GM23338 (cell line): ENCODE measurements at regions not wholly inside any gene's neighbourhood (a gene's known extent, or its start where the extent isn't known, plus 50 kb on each side); places are given as distances from the start of the nearest gene placed in this dataset.

Source experiments
- ATAC-seq: fragments of 200-7000 bp; cut with Tn5 transposase; 3 replicates; pipeline ENCODE4 v1.9.1; 2020
- DNase-seq: peaks from one replicate; pipeline ENCODE4 v3.0.0-alpha.2; 2015; ENCODE audit warnings: low spot score
- H2AFZ ChIP-seq: fragments of 200-600 bp; sonication (generic); 2 replicates; pipeline ENCODE4 v1.8.0; 2016; ENCODE audit warnings: antibody characterized with exemption, mild to moderate bottlenecking, moderate library complexity
- H3F3A ChIP-seq: fragments of 200-600 bp; sonication (generic); replicated peaks from 2 replicates; pipeline ENCODE4 v1.8.0; 2017; ENCODE audit warnings: antibody characterized with exemption, mixed run types, low read depth
- H3K27ac ChIP-seq: fragments of 200-600 bp; sonication (generic); 2 replicates; pipeline ENCODE4 v1.6.1; 2016; ENCODE audit warnings: low read depth
- H3K27me3 ChIP-seq: fragments of 200-600 bp; sonication (generic); 2 replicates; pipeline ENCODE4 v1.8.0; 2016; ENCODE audit warnings: mild to moderate bottlenecking, mixed run types, moderate library complexity; ENCODE audit not compliant: insufficient read depth
- H3K36me3 ChIP-seq: fragments of 200-600 bp; sonication (generic); 2 replicates; pipeline ENCODE4 v1.8.0; 2016; ENCODE audit warnings: mild to moderate bottlenecking; ENCODE audit not compliant: insufficient read depth
- H3K4me1 ChIP-seq: fragments of 200-600 bp; sonication (generic); 2 replicates; pipeline ENCODE4 v1.8.0; 2016; ENCODE audit warnings: mild to moderate bottlenecking, moderate library complexity; ENCODE audit not compliant: insufficient read depth
- H3K4me2 ChIP-seq: fragments of 200-600 bp; sonication (generic); 2 replicates; pipeline ENCODE4 v1.7.1; 2017; ENCODE audit warnings: mixed run types
- H3K4me3 ChIP-seq: fragments of 200-600 bp; sonication (generic); 2 replicates; pipeline ENCODE4 v1.6.1; 2016; ENCODE audit warnings: mixed run types
- H3K79me2 ChIP-seq: fragments of 200-600 bp; sonication (generic); replicated peaks from 2 replicates; pipeline ENCODE4 v1.8.0; 2017; ENCODE audit warnings: mild to moderate bottlenecking; ENCODE audit not compliant: insufficient read depth
- H3K9me2 ChIP-seq: fragments of 200-600 bp; sonication (generic); 2 replicates; pipeline ENCODE4 v1.8.0; 2017; ENCODE audit not compliant: insufficient read depth
- H4K20me1 ChIP-seq: fragments of 200-600 bp; sonication (generic); replicated peaks from 2 replicates; pipeline ENCODE4 v1.8.0; 2017; ENCODE audit warnings: mild to moderate bottlenecking; ENCODE audit not compliant: insufficient read depth
- H3K27ac Mint-ChIP-seq: 2 replicates; pipeline ENCODE4 v1.8.0; 2020; ENCODE audit warnings: inconsistent platforms, mild to moderate bottlenecking, moderate library complexity, mixed read lengths
- H3K27me3 Mint-ChIP-seq: 3 replicates; pipeline ENCODE4 v1.8.0; 2022; ENCODE audit warnings: low read depth, mild to moderate bottlenecking, moderate library complexity, mixed read lengths, inconsistent platforms; ENCODE audit not compliant: insufficient read depth, poor library complexity
- H3K36me3 Mint-ChIP-seq: 3 replicates; pipeline ENCODE4 v1.8.0; 2021; ENCODE audit warnings: low read depth, mild to moderate bottlenecking, inconsistent platforms, moderate library complexity, mixed read lengths
- H3K4me1 Mint-ChIP-seq: 3 replicates; pipeline ENCODE4 v1.8.0; 2020; ENCODE audit warnings: mild to moderate bottlenecking, inconsistent platforms, mixed read lengths
- H3K4me3 Mint-ChIP-seq: 3 replicates; pipeline ENCODE4 v1.8.0; 2021; ENCODE audit warnings: moderate library complexity, mild to moderate bottlenecking, inconsistent platforms, mixed read lengths
- H3K9me3 Mint-ChIP-seq: 3 replicates; pipeline ENCODE4 v1.8.0; 2020; ENCODE audit warnings: moderate library complexity, mild to moderate bottlenecking, inconsistent platforms, mixed read lengths
- EZH2 ChIP-seq: fragments of 200-600 bp; sonication (generic); IDR thresholded peaks from one replicate; pipeline ENCODE4 v1.8.0; 2017; ENCODE audit warnings: antibody characterized with exemption, mild to moderate bottlenecking, low read depth; ENCODE audit not compliant: unreplicated experiment
- JUNB ChIP-seq: IDR thresholded peaks from one replicate; pipeline ENCODE4 v1.6.1; 2016; ENCODE audit warnings: antibody characterized with exemption; ENCODE audit not compliant: unreplicated experiment
- POLR2AphosphoS5 ChIP-seq: IDR thresholded peaks from 2 replicates; pipeline ENCODE4 v1.6.1; 2016; ENCODE audit warnings: antibody characterized with exemption, low read depth
- ZNF114 ChIP-seq: fragments of 250-450 bp; sonication (Bioruptor Pico); IDR thresholded peaks from 2 replicates; pipeline ENCODE4 v1.5.0; 2020; ENCODE audit warnings: mild to moderate bottlenecking, moderate library complexity
- ZNF331 ChIP-seq: fragments of 250-450 bp; sonication (Bioruptor Pico); IDR thresholded peaks from 2 replicates; pipeline ENCODE4 v1.5.0; 2020; ENCODE audit warnings: low read depth, mild to moderate bottlenecking, moderate library complexity
- ZNF462 ChIP-seq: fragments of 250-450 bp; sonication (Bioruptor Pico); IDR thresholded peaks from 2 replicates; pipeline ENCODE4 v1.5.0; 2020; ENCODE audit warnings: mild to moderate bottlenecking, moderate library complexity
- TF ChIP-seq, protein P1 (sequence below), 2 experiments: fragments of 200-600 bp in 1 of 2; sonication (generic) in 1 of 2; conservative IDR thresholded peaks; 2 replicates each; pipeline versions ENCODE4 v1.5.1 to v1.6.1; 2016 to 2017; ENCODE audit warnings: antibody characterized with exemption in 2 of 2, low read depth in 2 of 2, mild to moderate bottlenecking in 2 of 2, moderate library complexity in 1 of 2
- TF ChIP-seq, protein P2 (sequence below): IDR thresholded peaks from one replicate; pipeline ENCODE4 v1.6.1; 2018; ENCODE audit warnings: antibody characterized with exemption; ENCODE audit not compliant: unreplicated experiment

DNA sequence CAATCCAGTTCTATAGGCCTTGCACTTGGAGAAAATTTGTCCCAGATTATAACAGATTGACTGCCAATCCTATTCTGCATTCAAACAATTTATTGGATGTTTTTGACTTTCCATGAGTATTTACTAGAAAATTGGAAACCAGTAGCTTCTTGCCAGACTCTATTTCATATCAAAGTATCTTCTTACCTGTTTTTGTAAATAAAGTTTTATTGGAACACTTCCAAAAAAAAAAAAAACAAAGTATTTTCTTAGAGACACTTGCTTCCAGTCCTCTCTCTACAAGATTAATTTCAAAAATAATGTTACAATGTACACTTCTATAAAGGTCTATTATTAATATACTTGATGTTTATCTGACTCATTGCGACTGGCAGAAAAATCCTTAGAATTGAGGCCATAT lies 209.2 kb upstream of the PCDH9 start:
- Mint-ChIP-seq H3K4me3 (no peak overlapping the region), H3K36me3 (no peaks in the 10 kb centered on the region), H3K9me3 (no peaks in the 10 kb centered on the region), H3K4me1 (no peaks in the 10 kb centered on the region), H3K27me3 (no peaks in the 10 kb centered on the region), H3K27ac (no peak overlapping the region)
- Histone ChIP-seq H3K79me2 (no peaks in the 10 kb centered on the region), H4K20me1 (no peaks in the 10 kb centered on the region), H3K4me1 (no peaks in the 10 kb centered on the region), H3K36me3 (no peaks in the 10 kb centered on the region), H3K9me2 (no peaks in the 10 kb centered on the region), H3K4me2 (no peak overlapping the region), H3K4me3 (no peak overlapping the region), H3F3A (no peaks in the 10 kb centered on the region), H2AFZ (no peak overlapping the region), H3K27me3 (no peaks in the 10 kb centered on the region), H3K27ac (no peak overlapping the region)
- ATAC-seq (no peak), DNase-seq (no peak)
- TF ChIP-seq JUNB: no peak
- TF ChIP-seq ZNF114 (CRISPR knock-in tag): no peak
- TF ChIP-seq EZH2: no peak
- TF ChIP-seq, protein P1, sequence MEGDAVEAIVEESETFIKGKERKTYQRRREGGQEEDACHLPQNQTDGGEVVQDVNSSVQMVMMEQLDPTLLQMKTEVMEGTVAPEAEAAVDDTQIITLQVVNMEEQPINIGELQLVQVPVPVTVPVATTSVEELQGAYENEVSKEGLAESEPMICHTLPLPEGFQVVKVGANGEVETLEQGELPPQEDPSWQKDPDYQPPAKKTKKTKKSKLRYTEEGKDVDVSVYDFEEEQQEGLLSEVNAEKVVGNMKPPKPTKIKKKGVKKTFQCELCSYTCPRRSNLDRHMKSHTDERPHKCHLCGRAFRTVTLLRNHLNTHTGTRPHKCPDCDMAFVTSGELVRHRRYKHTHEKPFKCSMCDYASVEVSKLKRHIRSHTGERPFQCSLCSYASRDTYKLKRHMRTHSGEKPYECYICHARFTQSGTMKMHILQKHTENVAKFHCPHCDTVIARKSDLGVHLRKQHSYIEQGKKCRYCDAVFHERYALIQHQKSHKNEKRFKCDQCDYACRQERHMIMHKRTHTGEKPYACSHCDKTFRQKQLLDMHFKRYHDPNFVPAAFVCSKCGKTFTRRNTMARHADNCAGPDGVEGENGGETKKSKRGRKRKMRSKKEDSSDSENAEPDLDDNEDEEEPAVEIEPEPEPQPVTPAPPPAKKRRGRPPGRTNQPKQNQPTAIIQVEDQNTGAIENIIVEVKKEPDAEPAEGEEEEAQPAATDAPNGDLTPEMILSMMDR (conservative IDR thresholded peaks at IDR 0.05; ENCODE audit: low read depth in 2 of 2): no peak
- no peak for TF ChIP-seq ZNF331 (CRISPR knock-in tag)
- TF ChIP-seq, protein P2, sequence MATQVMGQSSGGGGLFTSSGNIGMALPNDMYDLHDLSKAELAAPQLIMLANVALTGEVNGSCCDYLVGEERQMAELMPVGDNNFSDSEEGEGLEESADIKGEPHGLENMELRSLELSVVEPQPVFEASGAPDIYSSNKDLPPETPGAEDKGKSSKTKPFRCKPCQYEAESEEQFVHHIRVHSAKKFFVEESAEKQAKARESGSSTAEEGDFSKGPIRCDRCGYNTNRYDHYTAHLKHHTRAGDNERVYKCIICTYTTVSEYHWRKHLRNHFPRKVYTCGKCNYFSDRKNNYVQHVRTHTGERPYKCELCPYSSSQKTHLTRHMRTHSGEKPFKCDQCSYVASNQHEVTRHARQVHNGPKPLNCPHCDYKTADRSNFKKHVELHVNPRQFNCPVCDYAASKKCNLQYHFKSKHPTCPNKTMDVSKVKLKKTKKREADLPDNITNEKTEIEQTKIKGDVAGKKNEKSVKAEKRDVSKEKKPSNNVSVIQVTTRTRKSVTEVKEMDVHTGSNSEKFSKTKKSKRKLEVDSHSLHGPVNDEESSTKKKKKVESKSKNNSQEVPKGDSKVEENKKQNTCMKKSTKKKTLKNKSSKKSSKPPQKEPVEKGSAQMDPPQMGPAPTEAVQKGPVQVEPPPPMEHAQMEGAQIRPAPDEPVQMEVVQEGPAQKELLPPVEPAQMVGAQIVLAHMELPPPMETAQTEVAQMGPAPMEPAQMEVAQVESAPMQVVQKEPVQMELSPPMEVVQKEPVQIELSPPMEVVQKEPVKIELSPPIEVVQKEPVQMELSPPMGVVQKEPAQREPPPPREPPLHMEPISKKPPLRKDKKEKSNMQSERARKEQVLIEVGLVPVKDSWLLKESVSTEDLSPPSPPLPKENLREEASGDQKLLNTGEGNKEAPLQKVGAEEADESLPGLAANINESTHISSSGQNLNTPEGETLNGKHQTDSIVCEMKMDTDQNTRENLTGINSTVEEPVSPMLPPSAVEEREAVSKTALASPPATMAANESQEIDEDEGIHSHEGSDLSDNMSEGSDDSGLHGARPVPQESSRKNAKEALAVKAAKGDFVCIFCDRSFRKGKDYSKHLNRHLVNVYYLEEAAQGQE: no peak
- no peak for TF ChIP-seq POLR2AphosphoS5
- TF ChIP-seq ZNF462: no peak
